Osteocyte (in vitro differentiated cells): ENCODE measurements at regions not wholly inside any gene's neighbourhood (a gene's known extent, or its start where the extent isn't known, plus 50 kb on each side); places are given as distances from the start of the nearest gene placed in this dataset.

Experiments
- DNase-seq: peaks from one replicate; pipeline ENCODE4 v3.0.0; 2021; ENCODE audit warnings: mixed read lengths; ENCODE audit not compliant: unreplicated experiment; ENCODE audit errors: extremely low spot score
- H3K27ac Mint-ChIP-seq: one replicate; pipeline ENCODE4 v1.8.0; 2021; ENCODE audit warnings: mild to moderate bottlenecking, mixed read lengths; ENCODE audit not compliant: unreplicated experiment
- H3K27me3 Mint-ChIP-seq: one replicate; pipeline ENCODE4 v1.8.0; 2021; ENCODE audit warnings: mixed read lengths; ENCODE audit not compliant: unreplicated experiment
- H3K36me3 Mint-ChIP-seq: one replicate; pipeline ENCODE4 v1.8.0; 2021; ENCODE audit warnings: mixed read lengths; ENCODE audit not compliant: unreplicated experiment
- H3K4me1 Mint-ChIP-seq: one replicate; pipeline ENCODE4 v1.8.0; 2021; ENCODE audit warnings: mixed read lengths; ENCODE audit not compliant: unreplicated experiment
- H3K4me3 Mint-ChIP-seq: one replicate; pipeline ENCODE4 v1.8.0; 2021; ENCODE audit warnings: mild to moderate bottlenecking, moderate library complexity, mixed read lengths; ENCODE audit not compliant: unreplicated experiment
- H3K9me3 Mint-ChIP-seq: one replicate; pipeline ENCODE4 v1.8.0; 2021; ENCODE audit warnings: mixed read lengths; ENCODE audit not compliant: unreplicated experiment
- TF ChIP-seq, protein P1 (sequence below): fragments of 200-600 bp; sonication (generic); IDR thresholded peaks from 2 replicates; pipeline ENCODE4 v1.5.0; 2021; ENCODE audit warnings: antibody characterized with exemption, mild to moderate bottlenecking, moderate library complexity

DNA sequence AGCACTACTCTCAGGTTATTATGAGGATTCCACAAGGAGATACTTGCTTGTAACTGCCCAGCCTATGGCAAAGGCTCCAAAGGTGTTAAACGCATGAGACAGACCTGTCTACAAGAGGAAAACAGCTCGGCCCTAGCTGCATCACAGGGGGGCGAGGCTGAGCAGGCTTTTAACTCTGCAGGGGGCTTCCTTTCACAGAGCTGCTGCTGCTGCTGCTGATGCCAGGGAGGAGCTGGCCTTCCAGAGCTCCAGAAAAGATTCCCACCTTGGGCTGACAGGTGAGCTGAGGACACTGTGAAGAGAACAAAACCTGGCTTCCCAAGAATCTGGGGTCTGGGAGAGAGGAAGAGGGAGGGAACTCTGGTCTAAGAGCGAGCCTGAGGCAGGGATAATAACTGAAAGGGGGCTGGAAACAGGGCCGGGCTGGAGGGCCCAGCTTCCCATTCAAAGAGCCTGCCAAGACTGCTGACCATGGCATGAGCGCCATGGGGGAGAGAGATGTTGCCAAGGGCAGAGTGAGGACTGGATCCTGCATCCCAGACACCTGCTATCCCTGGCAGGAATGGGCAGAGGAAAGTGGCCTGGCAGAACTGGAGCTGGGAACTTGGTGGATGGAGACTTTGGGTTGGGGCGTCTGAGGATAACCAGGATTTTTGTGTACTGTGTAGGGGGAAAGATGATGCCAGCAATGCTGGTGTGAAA lies 211.1 kb upstream of the LRFN2 start:
- no peaks in the 10 kb centered on the region for H3K9me3 Mint-ChIP-seq
- no peaks in the 10 kb centered on the region for H3K4me1 Mint-ChIP-seq
- no peak for DNase-seq
- no peak overlapping the region for H3K27ac Mint-ChIP-seq
- no peak overlapping the region for H3K4me3 Mint-ChIP-seq
- peaks cover 12% of the 10 kb centered on the region for H3K27me3 Mint-ChIP-seq
- H3K36me3 Mint-ChIP-seq = no peaks in the 10 kb centered on the region
- TF ChIP-seq, protein P1, sequence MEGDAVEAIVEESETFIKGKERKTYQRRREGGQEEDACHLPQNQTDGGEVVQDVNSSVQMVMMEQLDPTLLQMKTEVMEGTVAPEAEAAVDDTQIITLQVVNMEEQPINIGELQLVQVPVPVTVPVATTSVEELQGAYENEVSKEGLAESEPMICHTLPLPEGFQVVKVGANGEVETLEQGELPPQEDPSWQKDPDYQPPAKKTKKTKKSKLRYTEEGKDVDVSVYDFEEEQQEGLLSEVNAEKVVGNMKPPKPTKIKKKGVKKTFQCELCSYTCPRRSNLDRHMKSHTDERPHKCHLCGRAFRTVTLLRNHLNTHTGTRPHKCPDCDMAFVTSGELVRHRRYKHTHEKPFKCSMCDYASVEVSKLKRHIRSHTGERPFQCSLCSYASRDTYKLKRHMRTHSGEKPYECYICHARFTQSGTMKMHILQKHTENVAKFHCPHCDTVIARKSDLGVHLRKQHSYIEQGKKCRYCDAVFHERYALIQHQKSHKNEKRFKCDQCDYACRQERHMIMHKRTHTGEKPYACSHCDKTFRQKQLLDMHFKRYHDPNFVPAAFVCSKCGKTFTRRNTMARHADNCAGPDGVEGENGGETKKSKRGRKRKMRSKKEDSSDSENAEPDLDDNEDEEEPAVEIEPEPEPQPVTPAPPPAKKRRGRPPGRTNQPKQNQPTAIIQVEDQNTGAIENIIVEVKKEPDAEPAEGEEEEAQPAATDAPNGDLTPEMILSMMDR = no peak

DNA sequence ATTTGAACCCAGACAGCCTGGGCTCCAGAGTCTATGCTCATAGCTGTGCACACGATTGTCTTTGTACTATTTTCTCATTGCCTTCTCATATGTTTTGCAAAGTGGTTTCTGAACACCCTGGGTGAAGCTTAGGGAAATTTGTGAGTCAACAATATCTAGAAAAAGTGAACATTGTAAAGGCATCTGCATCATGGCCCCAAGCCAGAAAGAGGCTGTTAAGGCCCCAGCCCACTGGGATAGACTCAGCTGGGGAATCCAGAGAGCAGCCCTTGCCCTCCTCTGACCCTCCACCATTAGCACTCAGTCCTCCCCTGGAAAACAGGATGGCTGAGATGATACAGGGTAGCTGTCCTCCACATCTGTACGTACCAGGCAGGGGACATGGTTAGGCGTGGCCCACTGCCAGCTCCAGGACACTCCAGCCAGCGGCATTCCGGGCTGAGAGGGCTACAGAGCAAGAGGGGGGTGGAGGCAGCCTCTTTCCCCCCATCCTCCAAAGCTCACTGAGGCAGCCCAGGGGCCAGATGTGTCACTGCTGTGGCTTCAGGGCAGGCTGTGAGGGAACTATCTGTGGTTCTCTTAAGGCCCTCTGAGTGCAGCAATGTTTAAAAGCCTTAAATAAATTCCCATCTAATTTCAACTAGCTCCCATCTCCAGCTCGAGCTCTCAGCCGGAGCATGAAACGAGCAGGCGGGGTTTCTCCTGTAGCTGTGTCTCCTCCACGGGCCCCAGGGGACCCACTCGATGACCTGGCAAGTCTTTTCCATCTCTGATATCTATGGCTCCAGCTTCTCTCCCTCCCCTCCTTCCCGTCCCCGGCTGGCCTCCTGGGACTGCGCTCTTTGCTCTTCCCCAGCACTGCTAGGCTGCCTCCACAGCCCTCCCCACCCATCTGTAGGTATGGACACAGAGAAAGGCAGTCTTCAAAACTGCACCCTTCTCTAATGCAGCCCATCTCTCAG lies 209.4 kb upstream of the LRFN2 start:
- no peaks in the 10 kb centered on the region for H3K36me3 Mint-ChIP-seq
- no peak overlapping the region for H3K27ac Mint-ChIP-seq
- no peaks in the 10 kb centered on the region for H3K4me1 Mint-ChIP-seq
- no peak for DNase-seq
- no peaks in the 10 kb centered on the region for H3K9me3 Mint-ChIP-seq
- TF ChIP-seq, protein P1 = no peak
- H3K4me3 Mint-ChIP-seq = no peak overlapping the region
- peaks cover 18% of the 10 kb centered on the region for H3K27me3 Mint-ChIP-seq

DNA sequence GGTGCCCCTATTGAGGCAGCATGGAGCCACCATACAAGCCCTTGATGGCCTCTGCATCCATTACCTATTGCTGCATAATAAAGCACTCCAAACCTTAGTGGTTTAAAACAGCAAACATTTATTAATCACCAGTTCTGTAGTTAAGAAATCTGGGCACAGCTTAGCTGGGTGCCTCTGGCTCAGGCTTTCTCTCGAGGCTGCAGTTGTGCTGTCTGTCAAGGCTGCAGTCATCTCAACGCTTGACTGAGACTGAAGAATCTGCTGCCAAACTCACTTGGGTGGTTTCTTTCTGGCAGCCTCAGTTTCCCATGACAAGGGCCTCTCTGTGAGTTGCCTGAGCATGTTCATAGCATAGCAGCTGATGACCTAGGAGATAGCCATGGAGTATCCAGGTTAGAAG lies 207.4 kb upstream of the LRFN2 start:
- H3K4me1 Mint-ChIP-seq = no peaks in the 10 kb centered on the region
- no peak for DNase-seq
- no peaks in the 10 kb centered on the region for H3K9me3 Mint-ChIP-seq
- H3K36me3 Mint-ChIP-seq = no peaks in the 10 kb centered on the region
- no peak overlapping the region for H3K4me3 Mint-ChIP-seq
- no peak overlapping the region for H3K27ac Mint-ChIP-seq
- TF ChIP-seq, protein P1 = no peak
- H3K27me3 Mint-ChIP-seq = peaks cover 23% of the 10 kb centered on the region

DNA sequence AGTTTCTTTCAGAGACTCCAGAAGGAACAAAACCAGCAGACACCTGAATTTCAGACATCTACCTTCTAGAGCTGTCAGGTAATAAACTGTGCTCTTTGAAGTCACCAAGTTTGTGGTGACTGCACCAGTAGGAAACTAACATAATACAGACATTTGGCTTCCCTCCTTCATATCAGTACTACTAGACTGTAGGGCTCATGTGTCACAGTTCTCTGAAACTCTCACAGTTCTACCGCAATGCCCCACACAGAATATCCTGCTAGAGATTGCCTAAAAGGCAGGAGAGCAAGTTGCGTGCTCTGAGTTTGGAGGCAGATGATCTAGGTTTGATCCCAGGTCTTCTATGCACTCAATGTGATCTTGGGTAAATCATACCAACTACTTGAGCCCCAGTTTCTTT lies 205.0 kb upstream of the LRFN2 start:
- no peaks in the 10 kb centered on the region for H3K4me1 Mint-ChIP-seq
- H3K4me3 Mint-ChIP-seq = no peak overlapping the region
- TF ChIP-seq, protein P1 = no peak
- H3K27me3 Mint-ChIP-seq = peaks cover 18% of the 10 kb centered on the region
- no peak for DNase-seq
- H3K36me3 Mint-ChIP-seq = no peaks in the 10 kb centered on the region
- H3K27ac Mint-ChIP-seq = no peak overlapping the region
- no peaks in the 10 kb centered on the region for H3K9me3 Mint-ChIP-seq

DNA sequence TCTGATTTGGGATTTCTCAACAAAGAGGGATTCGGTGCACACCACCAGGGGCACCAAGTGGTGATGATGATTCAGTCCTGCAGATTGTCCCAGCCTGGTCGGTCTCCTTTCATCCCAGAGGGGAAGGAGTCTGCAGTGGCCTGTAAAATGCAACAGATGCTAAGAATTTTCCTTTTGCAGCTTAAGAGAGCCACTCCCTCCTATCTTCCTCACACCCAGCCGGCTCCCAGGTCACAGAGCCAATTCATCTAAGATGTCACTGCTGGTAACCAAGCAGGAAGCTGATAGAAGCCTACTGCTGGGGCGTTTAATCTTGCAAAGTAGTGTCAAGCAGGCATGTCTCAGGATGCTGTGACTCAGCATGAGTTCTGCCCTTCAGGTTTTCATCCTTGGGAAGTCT lies 203.8 kb upstream of the LRFN2 start:
- H3K9me3 Mint-ChIP-seq = no peaks in the 10 kb centered on the region
- no peaks in the 10 kb centered on the region for H3K4me1 Mint-ChIP-seq
- TF ChIP-seq, protein P1 = no peak
- no peaks in the 10 kb centered on the region for H3K36me3 Mint-ChIP-seq
- DNase-seq = no peak
- no peak overlapping the region for H3K27ac Mint-ChIP-seq
- H3K4me3 Mint-ChIP-seq = no peak overlapping the region
- H3K27me3 Mint-ChIP-seq = peaks cover 21% of the 10 kb centered on the region
